H1 (cell line): ENCODE measurements at regions not wholly inside any gene's neighbourhood (a gene's known extent, or its start where the extent isn't known, plus 50 kb on each side); places are given as distances from the start of the nearest gene placed in this dataset.

ENCODE experiments used
- CTCF ChIA-PET: fragments of 300-600 bp; sonication (Branson Sonifier 250); formaldehyde crosslinking; loops from one replicate; lab custom pipeline; 2021; ENCODE audit not compliant: partially characterized antibody; lab: Charles Lee
- POLR2A ChIA-PET: fragments of 300-600 bp; sonication (Branson Sonifier 250); formaldehyde crosslinking; loops from one replicate; lab custom pipeline; 2021; ENCODE audit warnings: inconsistent platforms; ENCODE audit not compliant: partially characterized antibody; lab: Charles Lee
- DNase-seq, 2 experiments: peaks; one replicate each; pipeline versions ENCODE4 v3.0.0 to v3.0.0-alpha.2; 2010 to 2022; ENCODE audit warnings: low spot score in 2 of 2, low read depth in 1 of 2, mixed read lengths in 1 of 2
- FAIRE-seq: peaks from 2 replicates; lab custom pipeline; 2011; peaks lifted over from hg19 to GRCh38; lab: Jason Lieb, UNC
- H2AFZ ChIP-seq: 2 replicates; pipeline ENCODE4 v1.8.1; 2012; ENCODE audit warnings: low read length, inconsistent platforms
- H2AK5ac ChIP-seq: 2 replicates; pipeline ENCODE4 v1.6.1; 2013; ENCODE audit warnings: low read depth, low read length
- H2BK120ac ChIP-seq: replicated peaks from 2 replicates; pipeline ENCODE3; 2013; ENCODE audit warnings: low read depth, low read length, inconsistent platforms
- H2BK12ac ChIP-seq: 2 replicates; pipeline ENCODE4 v1.6.1; 2013; ENCODE audit warnings: low read depth, low read length
- H2BK15ac ChIP-seq: 2 replicates; pipeline ENCODE4 v1.6.1; 2013; ENCODE audit warnings: low read length
- H2BK20ac ChIP-seq: 2 replicates; pipeline ENCODE4 v1.6.1; 2013; ENCODE audit warnings: low read length
- H2BK5ac ChIP-seq: 2 replicates; pipeline ENCODE4 v1.6.1; 2013; ENCODE audit warnings: low read depth, low read length
- H3K14ac ChIP-seq: 2 replicates; pipeline ENCODE4 v1.6.1; 2013; ENCODE audit warnings: inconsistent platforms; ENCODE audit not compliant: insufficient read length
- H3K18ac ChIP-seq: 2 replicates; pipeline ENCODE4 v1.6.1; 2013; ENCODE audit warnings: low read length; ENCODE audit errors: extremely low read depth
- H3K23ac ChIP-seq: 2 replicates; pipeline ENCODE4 v1.6.1; 2013; ENCODE audit warnings: inconsistent platforms; ENCODE audit not compliant: insufficient read length
- H3K23me2 ChIP-seq: 2 replicates; pipeline ENCODE4 v1.6.1; 2013; ENCODE audit warnings: low read depth, low read length
- H3K27ac ChIP-seq: 2 replicates; pipeline ENCODE4 v1.6.1; 2011; ENCODE audit warnings: low read depth, low read length, inconsistent platforms
- H3K27me3 ChIP-seq, 4 experiments: replicated peaks in 1 of 4; 1 replicate in 1 of 4; 2 replicates in 3 of 4; pipeline versions ENCODE4 v1.6.1 to v1.8.1; 2011 to 2013; ENCODE audit warnings: low read length in 3 of 4, mild to moderate bottlenecking in 3 of 4, inconsistent platforms in 2 of 4, mixed read lengths in 2 of 4, moderate library complexity in 1 of 4; ENCODE audit not compliant: control insufficient read depth in 3 of 4, insufficient read depth in 3 of 4; ENCODE audit errors: extremely low read depth in 1 of 4
- H3K36me3 ChIP-seq, 4 experiments: 2 replicates each; pipeline versions ENCODE4 v1.6.1 to v1.8.1; 2011 to 2013; ENCODE audit warnings: mild to moderate bottlenecking in 4 of 4, low read length in 3 of 4, moderate library complexity in 2 of 4, control low read depth in 1 of 4, inconsistent platforms in 1 of 4; ENCODE audit not compliant: insufficient read depth in 4 of 4, control insufficient read depth in 2 of 4
- H3K4ac ChIP-seq: replicated peaks from 2 replicates; pipeline ENCODE3; 2013; ENCODE audit warnings: low read length, low read depth, mixed read lengths, inconsistent platforms; ENCODE audit not compliant: insufficient read length
- H3K4me1 ChIP-seq, 4 experiments: replicated peaks in 1 of 4; 1 replicate in 1 of 4; 2 replicates in 3 of 4; pipeline versions ENCODE4 v1.6.1 to v1.8.1; 2011 to 2013; ENCODE audit warnings: low read length in 3 of 4, inconsistent platforms in 2 of 4, mixed read lengths in 1 of 4; ENCODE audit not compliant: insufficient read depth in 4 of 4, control insufficient read depth in 3 of 4
- H3K4me2 ChIP-seq, 2 experiments: 2 replicates each; pipeline versions ENCODE4 v1.6.1 to v1.8.1; 2011 to 2013; ENCODE audit warnings: low read depth in 2 of 2, low read length in 2 of 2, control low read depth in 1 of 2, inconsistent platforms in 1 of 2, mild to moderate bottlenecking in 1 of 2; ENCODE audit not compliant: insufficient read depth in 1 of 2
- H3K4me3 ChIP-seq, 4 experiments: fragments of 200-600, 300-600 bp in 1 of 4; sonication (generic), shearing (Covaris generic), sonication (Bioruptor Twin) in 1 of 4; 2 replicates each; pipeline versions ENCODE4 v1.5.1 to v1.8.1; 2011 to 2016; ENCODE audit warnings: low read length in 4 of 4, low read depth in 3 of 4, control low read depth in 2 of 4, inconsistent platforms in 2 of 4, mild to moderate bottlenecking in 2 of 4, mixed read lengths in 1 of 4, moderate library complexity in 1 of 4; ENCODE audit not compliant: insufficient read depth in 2 of 4; ENCODE audit errors: extremely low read depth in 1 of 4
- H3K56ac ChIP-seq: replicated peaks from 2 replicates; pipeline ENCODE3; 2013; ENCODE audit warnings: low read depth, mild to moderate bottlenecking, mixed read lengths, low read length, inconsistent platforms; ENCODE audit not compliant: insufficient read length
- H3K79me1 ChIP-seq: 2 replicates; pipeline ENCODE4 v1.6.1; 2013; ENCODE audit warnings: low read depth, low read length, control low read depth
- H3K79me2 ChIP-seq, 2 experiments: 2 replicates each; pipeline versions ENCODE4 v1.6.1 to v1.8.1; 2012 to 2013; ENCODE audit warnings: low read length in 2 of 2, mild to moderate bottlenecking in 2 of 2, inconsistent platforms in 1 of 2; ENCODE audit not compliant: insufficient read depth in 2 of 2, control insufficient read depth in 1 of 2
- H3K9ac ChIP-seq, 4 experiments: replicated peaks in 1 of 4; 1 replicate in 1 of 4; 2 replicates in 3 of 4; pipeline versions ENCODE4 v1.6.1 to v1.8.1; 2011 to 2013; ENCODE audit warnings: low read depth in 3 of 4, low read length in 3 of 4, control low read depth in 2 of 4, mild to moderate bottlenecking in 2 of 4, moderate library complexity in 2 of 4, inconsistent platforms in 1 of 4; ENCODE audit errors: extremely low read depth in 1 of 4
- H3K9me3 ChIP-seq, 2 experiments: 2 replicates each; pipeline versions ENCODE4 v1.6.1 to v1.8.1; 2012 to 2013; ENCODE audit warnings: mild to moderate bottlenecking in 2 of 2, moderate library complexity in 2 of 2, control low read depth in 1 of 2, inconsistent platforms in 1 of 2, low read depth in 1 of 2, low read length in 1 of 2, mixed read lengths in 1 of 2; ENCODE audit not compliant: insufficient read depth in 2 of 2
- H4K20me1 ChIP-seq, 2 experiments: replicated peaks in 1 of 2; 2 replicates each; pipeline versions ENCODE3 to v1.8.1; 2011 to 2013; ENCODE audit warnings: inconsistent platforms in 2 of 2, low read length in 2 of 2, mild to moderate bottlenecking in 1 of 2; ENCODE audit not compliant: insufficient read depth in 2 of 2, control insufficient read depth in 1 of 2
- H4K5ac ChIP-seq: 2 replicates; pipeline ENCODE4 v1.6.1; 2013; ENCODE audit warnings: low read length, low read depth, mixed read lengths, inconsistent platforms; ENCODE audit not compliant: insufficient read length
- H4K8ac ChIP-seq: 2 replicates; pipeline ENCODE4 v1.8.0; 2013; ENCODE audit warnings: mild to moderate bottlenecking, moderate library complexity, low read length, inconsistent platforms; ENCODE audit not compliant: insufficient read depth; ENCODE audit errors: extremely low read depth
- H4K91ac ChIP-seq: replicated peaks from 2 replicates; pipeline ENCODE3; 2013; ENCODE audit warnings: low read length, mixed read lengths, inconsistent platforms; ENCODE audit not compliant: insufficient read length
- EP300 ChIP-seq, 2 experiments: IDR thresholded peaks; 1 replicate in 1 of 2; 2 replicates in 1 of 2; pipeline ENCODE4 v1.6.1; 2011 to 2012; ENCODE audit warnings: low read depth in 2 of 2, low read length in 2 of 2, mild to moderate bottlenecking in 2 of 2, borderline replicate concordance in 1 of 2, inconsistent platforms in 1 of 2, moderate library complexity in 1 of 2
- POU5F1 ChIP-seq: IDR thresholded peaks from 2 replicates; pipeline ENCODE4 v1.6.1; 2011; ENCODE audit warnings: low read depth, mild to moderate bottlenecking, low read length, moderate library complexity
- RFX5 ChIP-seq: IDR thresholded peaks from 2 replicates; pipeline ENCODE4 v1.6.1; 2011; ENCODE audit warnings: low read depth, low read length, improper control_type of control experiment, borderline replicate concordance
- RXRA ChIP-seq: IDR thresholded peaks from 2 replicates; pipeline ENCODE4 v1.6.1; 2011; ENCODE audit warnings: low read depth, mild to moderate bottlenecking, low read length, moderate library complexity; ENCODE audit not compliant: insufficient read depth
- SRF ChIP-seq: IDR thresholded peaks from 2 replicates; pipeline ENCODE4 v1.6.1; 2011; ENCODE audit warnings: mild to moderate bottlenecking, low read depth, low read length, moderate library complexity
- WGBS, 2 experiments: shearing (Covaris generic) in 1 of 2; methylation state at CpG; one replicate each; pipeline versions ENCODE4 v1.1.6 to v1.1.7; 2013 to 2015; ENCODE audit warnings: low lambda C conversion rate in 2 of 2, mixed read lengths in 2 of 2, inconsistent platforms in 1 of 2, low coverage in 1 of 2, missing lambda C conversion rate in 1 of 2; ENCODE audit not compliant: insufficient replicate concordance in 2 of 2, insufficient coverage in 1 of 2, insufficient read length in 1 of 2; ENCODE audit errors: extremely low coverage in 1 of 2, missing lambda C conversion rate in 1 of 2; 5-methylcytosine and 5-hydroxymethylcytosine counted together

GRCh38 chr9:1328341-1328740 lies 278.2 kb downstream of the DMRT2 start:
- Histone ChIP-seq H3K4me2 (no peak overlapping the region), H2BK5ac (no peak overlapping the region), H3K9me3 (peaks cover 69 to 73% of the 10 kb centered on the region in 2 experiments), H3K36me3 (no peaks in the 10 kb centered on the region), H3K4me1 (no peaks in the 10 kb centered on the region), H3K4me3 (no peak overlapping the region), H3K18ac (no peak overlapping the region), H3K56ac (no peak overlapping the region), H3K23ac (no peak overlapping the region), H4K8ac (no peak overlapping the region), H2AFZ (no peak overlapping the region), H3K27ac (no peak overlapping the region), H3K79me1 (no peaks in the 10 kb centered on the region), H3K14ac (no peak overlapping the region), H2BK15ac (no peak overlapping the region), H2BK120ac (no peak overlapping the region), H3K79me2 (no peaks in the 10 kb centered on the region), H3K23me2 (no peaks in the 10 kb centered on the region), H4K5ac (no peak overlapping the region), H3K27me3 (no peaks in the 10 kb centered on the region), H4K91ac (no peak overlapping the region), H2AK5ac (no peak overlapping the region), H3K4ac (no peak overlapping the region), H3K9ac (no peak overlapping the region), H2BK20ac (no peak overlapping the region), H2BK12ac (no peak overlapping the region), H4K20me1 (no peaks in the 10 kb centered on the region)
- CTCF ChIA-PET, result no interaction called here
- WGBS, 2 experiments, result 69% methylated on average over 4 of the region's 4 CpGs; no CpG with 5 or more reads in 1 of the 2 experiments
- DNase-seq, result no peak
- no peak for FAIRE-seq
- POLR2A ChIA-PET, result no interaction called here
- TF ChIP-seq RFX5 (no peak), SRF (no peak), POU5F1 (no peak), EP300 (IDR thresholded peaks at IDR 0.05; ENCODE audit: borderline replicate concordance in 1 of 2, low read depth in 2 of 2, low read length in 2 of 2) (no peak), RXRA (no peak)
